Stimulated activated CD8-positive, alpha-beta memory T cell treated with anti-CD3 and anti-CD28 coated beads, Interleukin-2, amount 100 ng/mL, for 1 hour (primary cell): ENCODE measurements at regions not wholly inside any gene's neighbourhood (a gene's known extent, or its start where the extent isn't known, plus 50 kb on each side); places are given as distances from the start of the nearest gene placed in this dataset.
"Not testable (repeated sequence)": the region's sequence is repeated elsewhere in the genome, so short reads cannot be mapped to it uniquely, and the experiment has no call there.

Source experiments
- DNase-seq, 2 donors: peaks; one replicate each; pipeline ENCODE4 v3.0.0-alpha.2; 2020; ENCODE audit warnings: low read depth in 2 of 2

GRCh38 chr15:22259881-22260421 is 179.6 kb downstream of the OR4M2 start:
- DNase-seq, result no peak

- peak; percentile 28 to 39 for DNase-seq
Measured at GRCh38 chr15:22262613-22263020, 182.3 kb downstream of the OR4M2 start.

- no peak for DNase-seq
Measured at GRCh38 chr15:22263738-22264137, 183.4 kb downstream of the OR4M2 start.

GRCh38 chr15:22264272-22264671 is 183.9 kb downstream of the OR4M2 start:
- not testable (repeated sequence) for DNase-seq

GRCh38 chr15:22265056-22265945 is 185.0 kb downstream of the OR4M2 start:
- DNase-seq, result no peak

GRCh38 chr15:22265970-22266369 is 185.6 kb downstream of the OR4M2 start:
- no peak for DNase-seq

GRCh38 chr15:22267761-22268160 is 187.4 kb downstream of the OR4M2 start:
- no peak for DNase-seq

GRCh38 chr15:22268201-22268600 is 187.9 kb downstream of the OR4M2 start:
- DNase-seq, result not testable (repeated sequence)

- DNase-seq, result not testable (repeated sequence)
Measured at GRCh38 chr15:22268654-22269053, 188.3 kb downstream of the OR4M2 start.

- DNase-seq, result not testable (repeated sequence)
Measured at GRCh38 chr15:22272286-22273160, 186.2 kb upstream of the GOLGA6L22 start.

- not testable (repeated sequence) for DNase-seq
Measured at GRCh38 chr15:22273185-22273584, 185.5 kb upstream of the GOLGA6L22 start.

GRCh38 chr15:22274376-22274775 is 184.3 kb upstream of the GOLGA6L22 start:
- not testable (repeated sequence) for DNase-seq

- not testable (repeated sequence) for DNase-seq
Measured at GRCh38 chr15:22280770-22281169, 177.9 kb upstream of the GOLGA6L22 start.

GRCh38 chr15:22282794-22283533 is 175.7 kb upstream of the GOLGA6L22 start:
- not testable (repeated sequence) for DNase-seq

GRCh38 chr15:22284795-22285420 is 173.8 kb upstream of the GOLGA6L22 start:
- not testable (repeated sequence) for DNase-seq

- DNase-seq, result not testable (repeated sequence)
Measured at GRCh38 chr15:22291054-22291453, 167.6 kb upstream of the GOLGA6L22 start.

- not testable (repeated sequence) for DNase-seq
Measured at GRCh38 chr15:22303112-22303511, 155.6 kb upstream of the GOLGA6L22 start.
